NT2/D1 (cell line): ENCODE measurements at regions not wholly inside any gene's neighbourhood (a gene's known extent, or its start where the extent isn't known, plus 50 kb on each side); places are given as distances from the start of the nearest gene placed in this dataset.

Experiments
- SUZ12 ChIP-seq: IDR thresholded peaks from 2 replicates; pipeline ENCODE4 v1.6.1; 2011; ENCODE audit not compliant: insufficient read length, insufficient read depth; ENCODE audit errors: extremely low read depth
- YY1 ChIP-seq: IDR thresholded peaks from 2 replicates; pipeline ENCODE4 v1.6.1; 2011; ENCODE audit not compliant: insufficient read length, insufficient read depth

GRCh38 chr2:53087874-53088461, 679.6 kb upstream of the CHAC2 start:
- TF ChIP-seq YY1 (no peak), SUZ12 (no peak)
